GM23338 (cell line): ENCODE measurements at regions not wholly inside any gene's neighbourhood (a gene's known extent, or its start where the extent isn't known, plus 50 kb on each side); places are given as distances from the start of the nearest gene placed in this dataset.

Source experiments
- ATAC-seq: fragments of 200-7000 bp; cut with Tn5 transposase; 3 replicates; pipeline ENCODE4 v1.9.1; 2020
- DNase-seq: peaks from one replicate; pipeline ENCODE4 v3.0.0-alpha.2; 2015; ENCODE audit warnings: low spot score
- H2AFZ ChIP-seq: fragments of 200-600 bp; sonication (generic); 2 replicates; pipeline ENCODE4 v1.8.0; 2016; ENCODE audit warnings: antibody characterized with exemption, mild to moderate bottlenecking, moderate library complexity
- H3F3A ChIP-seq: fragments of 200-600 bp; sonication (generic); replicated peaks from 2 replicates; pipeline ENCODE4 v1.8.0; 2017; ENCODE audit warnings: antibody characterized with exemption, mixed run types, low read depth
- H3K27ac ChIP-seq: fragments of 200-600 bp; sonication (generic); 2 replicates; pipeline ENCODE4 v1.6.1; 2016; ENCODE audit warnings: low read depth
- H3K27me3 ChIP-seq: fragments of 200-600 bp; sonication (generic); 2 replicates; pipeline ENCODE4 v1.8.0; 2016; ENCODE audit warnings: mild to moderate bottlenecking, mixed run types, moderate library complexity; ENCODE audit not compliant: insufficient read depth
- H3K36me3 ChIP-seq: fragments of 200-600 bp; sonication (generic); 2 replicates; pipeline ENCODE4 v1.8.0; 2016; ENCODE audit warnings: mild to moderate bottlenecking; ENCODE audit not compliant: insufficient read depth
- H3K4me1 ChIP-seq: fragments of 200-600 bp; sonication (generic); 2 replicates; pipeline ENCODE4 v1.8.0; 2016; ENCODE audit warnings: mild to moderate bottlenecking, moderate library complexity; ENCODE audit not compliant: insufficient read depth
- H3K4me2 ChIP-seq: fragments of 200-600 bp; sonication (generic); 2 replicates; pipeline ENCODE4 v1.7.1; 2017; ENCODE audit warnings: mixed run types
- H3K4me3 ChIP-seq: fragments of 200-600 bp; sonication (generic); 2 replicates; pipeline ENCODE4 v1.6.1; 2016; ENCODE audit warnings: mixed run types
- H3K79me2 ChIP-seq: fragments of 200-600 bp; sonication (generic); replicated peaks from 2 replicates; pipeline ENCODE4 v1.8.0; 2017; ENCODE audit warnings: mild to moderate bottlenecking; ENCODE audit not compliant: insufficient read depth
- H3K9me2 ChIP-seq: fragments of 200-600 bp; sonication (generic); 2 replicates; pipeline ENCODE4 v1.8.0; 2017; ENCODE audit not compliant: insufficient read depth
- H4K20me1 ChIP-seq: fragments of 200-600 bp; sonication (generic); replicated peaks from 2 replicates; pipeline ENCODE4 v1.8.0; 2017; ENCODE audit warnings: mild to moderate bottlenecking; ENCODE audit not compliant: insufficient read depth
- H3K27ac Mint-ChIP-seq: 2 replicates; pipeline ENCODE4 v1.8.0; 2020; ENCODE audit warnings: inconsistent platforms, mild to moderate bottlenecking, moderate library complexity, mixed read lengths
- H3K27me3 Mint-ChIP-seq: 3 replicates; pipeline ENCODE4 v1.8.0; 2022; ENCODE audit warnings: low read depth, mild to moderate bottlenecking, moderate library complexity, mixed read lengths, inconsistent platforms; ENCODE audit not compliant: insufficient read depth, poor library complexity
- H3K36me3 Mint-ChIP-seq: 3 replicates; pipeline ENCODE4 v1.8.0; 2021; ENCODE audit warnings: low read depth, mild to moderate bottlenecking, inconsistent platforms, moderate library complexity, mixed read lengths
- H3K4me1 Mint-ChIP-seq: 3 replicates; pipeline ENCODE4 v1.8.0; 2020; ENCODE audit warnings: mild to moderate bottlenecking, inconsistent platforms, mixed read lengths
- H3K4me3 Mint-ChIP-seq: 3 replicates; pipeline ENCODE4 v1.8.0; 2021; ENCODE audit warnings: moderate library complexity, mild to moderate bottlenecking, inconsistent platforms, mixed read lengths
- H3K9me3 Mint-ChIP-seq: 3 replicates; pipeline ENCODE4 v1.8.0; 2020; ENCODE audit warnings: moderate library complexity, mild to moderate bottlenecking, inconsistent platforms, mixed read lengths
- CREB1 ChIP-seq: fragments of 250-450 bp; sonication (Bioruptor Pico); IDR thresholded peaks from 2 replicates; pipeline ENCODE4 v1.5.0; 2020; ENCODE audit warnings: low read depth, mild to moderate bottlenecking, moderate library complexity
- ETS1 ChIP-seq: IDR thresholded peaks from 2 replicates; pipeline ENCODE4 v1.6.1; 2016; ENCODE audit warnings: antibody characterized with exemption
- EZH2 ChIP-seq: fragments of 200-600 bp; sonication (generic); IDR thresholded peaks from one replicate; pipeline ENCODE4 v1.8.0; 2017; ENCODE audit warnings: antibody characterized with exemption, mild to moderate bottlenecking, low read depth; ENCODE audit not compliant: unreplicated experiment
- EZH2phosphoT487 ChIP-seq: fragments of 200-600 bp; sonication (generic); IDR thresholded peaks from one replicate; pipeline ENCODE4 v1.8.1; 2018; ENCODE audit warnings: antibody characterized with exemption; ENCODE audit not compliant: unreplicated experiment
- JUNB ChIP-seq: IDR thresholded peaks from one replicate; pipeline ENCODE4 v1.6.1; 2016; ENCODE audit warnings: antibody characterized with exemption; ENCODE audit not compliant: unreplicated experiment
- NANOG ChIP-seq: IDR thresholded peaks from 2 replicates; pipeline ENCODE4 v1.6.1; 2016; ENCODE audit warnings: antibody characterized with exemption, borderline replicate concordance
- POLR2AphosphoS5 ChIP-seq: IDR thresholded peaks from 2 replicates; pipeline ENCODE4 v1.6.1; 2016; ENCODE audit warnings: antibody characterized with exemption, low read depth
- REST ChIP-seq: IDR thresholded peaks from one replicate; pipeline ENCODE4 v1.6.1; 2018; ENCODE audit warnings: antibody characterized with exemption; ENCODE audit not compliant: unreplicated experiment
- STAT1 ChIP-seq: IDR thresholded peaks from one replicate; pipeline ENCODE4 v1.6.1; 2016; ENCODE audit warnings: antibody characterized with exemption; ENCODE audit not compliant: unreplicated experiment
- ZNF114 ChIP-seq: fragments of 250-450 bp; sonication (Bioruptor Pico); IDR thresholded peaks from 2 replicates; pipeline ENCODE4 v1.5.0; 2020; ENCODE audit warnings: mild to moderate bottlenecking, moderate library complexity
- ZNF331 ChIP-seq: fragments of 250-450 bp; sonication (Bioruptor Pico); IDR thresholded peaks from 2 replicates; pipeline ENCODE4 v1.5.0; 2020; ENCODE audit warnings: low read depth, mild to moderate bottlenecking, moderate library complexity
- TF ChIP-seq, protein P1 (sequence below), 2 experiments: fragments of 200-600 bp in 1 of 2; sonication (generic) in 1 of 2; conservative IDR thresholded peaks; 2 replicates each; pipeline versions ENCODE4 v1.5.1 to v1.6.1; 2016 to 2017; ENCODE audit warnings: antibody characterized with exemption in 2 of 2, low read depth in 2 of 2, mild to moderate bottlenecking in 2 of 2, moderate library complexity in 1 of 2

DNA sequence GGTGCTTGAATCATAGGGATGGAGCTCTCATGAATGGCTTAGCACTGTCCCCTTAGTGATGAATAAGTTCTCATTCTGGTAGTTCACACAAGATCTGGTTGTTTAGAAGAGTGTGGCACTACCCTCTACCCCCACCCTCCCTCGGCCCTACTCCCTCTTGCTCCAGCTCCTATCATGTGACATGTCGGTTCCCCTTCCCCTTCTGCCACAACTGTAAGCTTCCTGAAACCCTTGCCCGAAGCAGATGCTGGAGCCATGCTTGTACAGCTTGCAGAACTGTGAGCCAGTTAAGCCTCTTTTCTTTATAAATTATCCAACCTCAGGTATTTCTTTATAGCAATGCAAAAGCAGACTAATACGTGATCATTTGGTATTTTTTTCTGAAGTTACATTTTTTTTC, 1012.6 kb downstream of the BCL11A start (continued):
- TF ChIP-seq JUNB (no peak), ETS1 (no peak), ZNF331 (CRISPR knock-in tag) (no peak)

DNA sequence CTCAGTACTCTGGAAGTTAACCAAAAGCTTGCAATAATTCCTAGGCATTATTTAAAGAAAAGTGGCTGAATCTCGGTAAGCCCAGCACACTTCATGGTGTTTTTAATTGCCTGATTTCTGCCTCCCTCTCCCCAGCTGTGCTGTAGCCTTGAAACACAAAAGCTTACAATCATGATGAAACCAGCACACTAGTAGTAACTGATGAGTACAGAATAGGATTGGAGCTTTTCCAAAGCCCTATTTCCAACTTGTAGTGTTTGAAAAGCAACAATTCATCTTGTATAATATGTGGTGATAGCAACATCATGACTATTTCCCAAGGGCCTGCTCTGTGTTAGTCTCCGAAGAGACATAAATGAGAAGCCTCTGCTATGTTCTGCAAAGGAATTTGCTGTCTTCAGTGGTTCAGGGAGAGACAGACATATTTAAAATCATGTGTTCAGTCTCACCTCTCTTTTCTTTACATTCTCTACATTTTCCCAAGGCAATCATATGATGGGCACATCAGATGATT, 1015.0 kb downstream of the BCL11A start:
- Mint-ChIP-seq H3K27ac (no peak overlapping the region), H3K9me3 (no peaks in the 10 kb centered on the region), H3K27me3 (no peaks in the 10 kb centered on the region), H3K36me3 (no peaks in the 10 kb centered on the region), H3K4me3 (no peak overlapping the region), H3K4me1 (no peaks in the 10 kb centered on the region)
- no peaks in the 10 kb centered on the region for H3K4me1 ChIP-seq
- DNase-seq = no peak
- H3K79me2 ChIP-seq = no peaks in the 10 kb centered on the region
- no peak for ATAC-seq
- no peaks in the 10 kb centered on the region for H3K9me2 ChIP-seq
- no peak overlapping the region for H3K4me2 ChIP-seq
- no peak overlapping the region for H3K27ac ChIP-seq
- H3K4me3 ChIP-seq = no peak overlapping the region
- H3K36me3 ChIP-seq = no peaks in the 10 kb centered on the region
- H4K20me1 ChIP-seq = no peaks in the 10 kb centered on the region
- no peaks in the 10 kb centered on the region for H3F3A ChIP-seq
- H3K27me3 ChIP-seq = no peaks in the 10 kb centered on the region
- H2AFZ ChIP-seq = no peak overlapping the region
- no peak for TF ChIP-seq NANOG
- no peak for TF ChIP-seq EZH2phosphoT487
- TF ChIP-seq ETS1 = no peak
- TF ChIP-seq REST = no peak
- TF ChIP-seq ZNF114 (CRISPR knock-in tag) = no peak
- TF ChIP-seq, protein P1, sequence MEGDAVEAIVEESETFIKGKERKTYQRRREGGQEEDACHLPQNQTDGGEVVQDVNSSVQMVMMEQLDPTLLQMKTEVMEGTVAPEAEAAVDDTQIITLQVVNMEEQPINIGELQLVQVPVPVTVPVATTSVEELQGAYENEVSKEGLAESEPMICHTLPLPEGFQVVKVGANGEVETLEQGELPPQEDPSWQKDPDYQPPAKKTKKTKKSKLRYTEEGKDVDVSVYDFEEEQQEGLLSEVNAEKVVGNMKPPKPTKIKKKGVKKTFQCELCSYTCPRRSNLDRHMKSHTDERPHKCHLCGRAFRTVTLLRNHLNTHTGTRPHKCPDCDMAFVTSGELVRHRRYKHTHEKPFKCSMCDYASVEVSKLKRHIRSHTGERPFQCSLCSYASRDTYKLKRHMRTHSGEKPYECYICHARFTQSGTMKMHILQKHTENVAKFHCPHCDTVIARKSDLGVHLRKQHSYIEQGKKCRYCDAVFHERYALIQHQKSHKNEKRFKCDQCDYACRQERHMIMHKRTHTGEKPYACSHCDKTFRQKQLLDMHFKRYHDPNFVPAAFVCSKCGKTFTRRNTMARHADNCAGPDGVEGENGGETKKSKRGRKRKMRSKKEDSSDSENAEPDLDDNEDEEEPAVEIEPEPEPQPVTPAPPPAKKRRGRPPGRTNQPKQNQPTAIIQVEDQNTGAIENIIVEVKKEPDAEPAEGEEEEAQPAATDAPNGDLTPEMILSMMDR (conservative IDR thresholded peaks at IDR 0.05; ENCODE audit: low read depth in 2 of 2) = no peak
- TF ChIP-seq POLR2AphosphoS5 = no peak
- no peak for TF ChIP-seq EZH2
- no peak for TF ChIP-seq CREB1 (CRISPR knock-in tag)
- TF ChIP-seq STAT1 = no peak
- no peak for TF ChIP-seq ZNF331 (CRISPR knock-in tag)
